ENCODE measurements at regions not wholly inside any gene's neighbourhood (a gene's known extent, or its start where the extent isn't known, plus 50 kb on each side); places are given as distances from the start of the nearest gene placed in this dataset.

DNA sequence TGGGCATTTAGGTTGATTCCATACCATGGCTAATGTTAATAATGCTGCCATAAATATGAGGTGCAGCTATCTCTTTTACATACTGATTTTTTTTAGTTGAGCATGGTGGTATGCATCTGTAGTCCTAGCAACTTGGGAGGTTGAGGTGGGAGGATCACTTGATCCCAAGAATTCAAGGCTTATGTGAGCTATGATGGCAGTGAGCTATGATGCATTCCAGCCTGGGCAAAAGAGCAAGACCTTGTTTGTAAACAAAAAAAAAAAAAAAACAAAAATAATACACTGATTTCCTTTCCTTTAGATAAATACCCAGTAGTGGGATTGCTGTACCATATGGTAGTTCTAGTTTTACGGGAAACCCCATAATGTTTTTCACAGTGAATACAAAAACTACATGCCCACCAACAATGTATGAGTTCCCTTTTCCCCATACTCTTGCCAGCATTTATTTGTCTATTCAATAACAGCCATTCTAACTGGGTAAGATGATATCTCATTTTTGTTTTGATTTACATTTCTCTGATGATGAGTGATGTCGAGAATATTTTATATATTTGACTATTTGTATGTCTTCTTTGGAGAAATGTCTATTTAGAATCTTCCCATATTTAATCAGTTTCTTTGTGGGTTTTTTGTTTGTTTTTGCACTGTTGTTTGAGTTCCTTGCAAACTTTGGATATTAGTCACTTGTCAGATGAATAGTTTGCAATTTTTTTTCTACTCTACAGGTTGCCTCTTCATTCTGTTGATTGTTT lies 281.0 kb upstream of the KYNU start:
- TF ChIP-seq, protein P1, sequence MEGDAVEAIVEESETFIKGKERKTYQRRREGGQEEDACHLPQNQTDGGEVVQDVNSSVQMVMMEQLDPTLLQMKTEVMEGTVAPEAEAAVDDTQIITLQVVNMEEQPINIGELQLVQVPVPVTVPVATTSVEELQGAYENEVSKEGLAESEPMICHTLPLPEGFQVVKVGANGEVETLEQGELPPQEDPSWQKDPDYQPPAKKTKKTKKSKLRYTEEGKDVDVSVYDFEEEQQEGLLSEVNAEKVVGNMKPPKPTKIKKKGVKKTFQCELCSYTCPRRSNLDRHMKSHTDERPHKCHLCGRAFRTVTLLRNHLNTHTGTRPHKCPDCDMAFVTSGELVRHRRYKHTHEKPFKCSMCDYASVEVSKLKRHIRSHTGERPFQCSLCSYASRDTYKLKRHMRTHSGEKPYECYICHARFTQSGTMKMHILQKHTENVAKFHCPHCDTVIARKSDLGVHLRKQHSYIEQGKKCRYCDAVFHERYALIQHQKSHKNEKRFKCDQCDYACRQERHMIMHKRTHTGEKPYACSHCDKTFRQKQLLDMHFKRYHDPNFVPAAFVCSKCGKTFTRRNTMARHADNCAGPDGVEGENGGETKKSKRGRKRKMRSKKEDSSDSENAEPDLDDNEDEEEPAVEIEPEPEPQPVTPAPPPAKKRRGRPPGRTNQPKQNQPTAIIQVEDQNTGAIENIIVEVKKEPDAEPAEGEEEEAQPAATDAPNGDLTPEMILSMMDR (IDR thresholded peaks at IDR 0.05; ENCODE audit: unreplicated experiment): no peak
- Mint-ChIP-seq H3K27ac (ENCODE audit: low read depth, unreplicated experiment) (no peak overlapping the region), H3K9me3 (ENCODE audit: unreplicated experiment) (no peaks in the 10 kb centered on the region), H3K36me3 (ENCODE audit: insufficient read depth, unreplicated experiment) (no peaks in the 10 kb centered on the region), H3K4me3 (ENCODE audit: unreplicated experiment) (no peak overlapping the region), H3K4me1 (ENCODE audit: insufficient read depth, unreplicated experiment) (no peaks in the 10 kb centered on the region), H3K27me3 (ENCODE audit: insufficient read depth, unreplicated experiment) (peaks cover 84% of the 10 kb centered on the region)
- CTCF ChIA-PET: no interaction called here
- DNase-seq (ENCODE audit: unreplicated experiment): peak; percentile 23
- POLR2A ChIA-PET: no interaction called here
- intact Hi-C loops (cut with micrococcal nuclease): no loop called here
- no TSS peak for BruUV-seq (replicated peaks)

DNA sequence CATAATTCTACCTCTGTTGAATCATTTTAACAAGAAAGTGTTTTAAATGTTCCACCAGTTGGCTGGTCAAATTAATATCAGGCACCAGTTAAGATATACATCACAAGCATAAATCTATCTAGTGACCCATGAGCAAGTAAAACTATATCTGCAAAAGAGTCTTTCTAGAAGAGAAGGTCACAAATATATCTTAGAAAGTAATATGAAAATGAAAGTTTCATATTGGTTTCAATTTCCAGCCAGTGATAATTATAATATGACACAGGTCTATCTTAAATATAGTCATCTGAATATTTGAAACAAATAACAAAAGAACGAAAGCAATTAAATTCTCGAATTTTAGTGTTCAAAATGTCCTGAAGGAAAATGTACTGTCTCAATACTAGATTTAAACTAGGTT lies 282.5 kb upstream of the KYNU start:
- POLR2A ChIA-PET: no interaction called here
- no TSS peak for BruUV-seq (replicated peaks)
- Mint-ChIP-seq H3K4me1 (ENCODE audit: insufficient read depth, unreplicated experiment) (no peaks in the 10 kb centered on the region), H3K27me3 (ENCODE audit: insufficient read depth, unreplicated experiment) (peaks cover 71% of the 10 kb centered on the region), H3K36me3 (ENCODE audit: insufficient read depth, unreplicated experiment) (no peaks in the 10 kb centered on the region), H3K9me3 (ENCODE audit: unreplicated experiment) (no peaks in the 10 kb centered on the region), H3K4me3 (ENCODE audit: unreplicated experiment) (no peak overlapping the region), H3K27ac (ENCODE audit: low read depth, unreplicated experiment) (no peak overlapping the region)
- TF ChIP-seq, protein P1 (IDR thresholded peaks at IDR 0.05; ENCODE audit: unreplicated experiment): no peak
- DNase-seq (ENCODE audit: unreplicated experiment): no peak
- intact Hi-C loops (cut with micrococcal nuclease): no loop called here
- CTCF ChIA-PET: no interaction called here

DNA sequence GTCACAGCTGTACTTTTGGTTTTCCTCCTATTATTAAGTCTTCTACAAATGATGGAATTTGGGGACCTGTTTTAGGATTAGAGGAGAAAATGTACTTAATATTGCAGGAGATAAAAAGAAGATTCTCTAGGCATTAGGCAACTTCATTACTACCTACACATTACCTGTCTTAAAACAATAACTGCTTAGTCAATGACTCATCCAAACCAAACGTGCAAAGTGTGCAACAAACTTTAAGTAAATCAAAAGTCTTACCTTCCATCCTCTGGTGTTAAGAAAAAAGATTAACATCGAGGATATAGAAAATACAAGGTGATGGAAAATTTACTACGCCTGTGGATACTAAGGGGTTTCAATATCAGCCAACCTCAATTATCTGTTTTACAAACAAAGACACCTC lies 285.3 kb upstream of the KYNU start:
- Mint-ChIP-seq H3K4me1 (ENCODE audit: insufficient read depth, unreplicated experiment) (no peaks in the 10 kb centered on the region), H3K4me3 (ENCODE audit: unreplicated experiment) (no peak overlapping the region), H3K27me3 (ENCODE audit: insufficient read depth, unreplicated experiment) (peaks cover 67% of the 10 kb centered on the region), H3K36me3 (ENCODE audit: insufficient read depth, unreplicated experiment) (no peaks in the 10 kb centered on the region), H3K27ac (ENCODE audit: low read depth, unreplicated experiment) (no peak overlapping the region), H3K9me3 (ENCODE audit: unreplicated experiment) (no peaks in the 10 kb centered on the region)
- BruUV-seq (replicated peaks): no TSS peak
- intact Hi-C loops (cut with micrococcal nuclease): no loop called here
- DNase-seq (ENCODE audit: unreplicated experiment): no peak
- CTCF ChIA-PET: no interaction called here
- TF ChIP-seq, protein P1 (IDR thresholded peaks at IDR 0.05; ENCODE audit: unreplicated experiment): no peak
- POLR2A ChIA-PET: interaction anchor here (0.5 kb wide), 1 partner anchor 12 kb away, joined by 4 read pairs; no protein-coding TSS in a partner anchor

DNA sequence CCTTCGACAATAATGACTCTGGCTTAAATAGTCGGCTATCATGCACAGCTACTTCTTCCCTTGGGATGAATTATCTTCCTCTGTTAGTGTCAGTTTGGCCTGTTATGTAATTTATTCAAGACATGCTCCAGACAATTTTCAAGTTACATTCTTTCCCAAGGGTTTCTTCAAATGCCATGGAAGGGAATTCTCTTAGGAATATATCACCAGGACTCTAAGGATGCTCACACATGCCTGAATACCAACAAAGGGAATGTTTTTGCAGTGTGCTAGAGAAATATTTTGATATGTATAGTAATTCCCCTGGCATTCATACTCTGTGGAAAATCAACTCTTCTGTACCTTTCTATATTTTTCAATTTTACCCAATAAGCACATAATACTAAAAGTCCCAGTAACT lies 286.0 kb upstream of the KYNU start:
- Mint-ChIP-seq H3K36me3 (ENCODE audit: insufficient read depth, unreplicated experiment) (no peaks in the 10 kb centered on the region), H3K27ac (ENCODE audit: low read depth, unreplicated experiment) (no peak overlapping the region), H3K9me3 (ENCODE audit: unreplicated experiment) (no peaks in the 10 kb centered on the region), H3K4me3 (ENCODE audit: unreplicated experiment) (no peak overlapping the region), H3K27me3 (ENCODE audit: insufficient read depth, unreplicated experiment) (peaks cover 67% of the 10 kb centered on the region), H3K4me1 (ENCODE audit: insufficient read depth, unreplicated experiment) (no peaks in the 10 kb centered on the region)
- BruUV-seq (replicated peaks): no TSS peak
- no peak for DNase-seq (ENCODE audit: unreplicated experiment)
- intact Hi-C loops (cut with micrococcal nuclease): no loop called here
- TF ChIP-seq, protein P1 (IDR thresholded peaks at IDR 0.05; ENCODE audit: unreplicated experiment): no peak
- CTCF ChIA-PET: interaction anchor here (0.5 kb wide), 1 partner anchor 50 kb away, joined by 3 read pairs; no protein-coding TSS in a partner anchor
- POLR2A ChIA-PET: interaction anchor here (0.5 kb wide), 1 partner anchor 11 kb away, joined by 4 read pairs; no protein-coding TSS in a partner anchor

All from MCF 10A (cell line).